Stromal cell of bone marrow (primary cell): ENCODE measurements at regions not wholly inside any gene's neighbourhood (a gene's known extent, or its start where the extent isn't known, plus 50 kb on each side); places are given as distances from the start of the nearest gene placed in this dataset.
"Not testable (repeated sequence)": the region's sequence is repeated elsewhere in the genome, so short reads cannot be mapped to it uniquely, and the experiment has no call there.

Experiments used
- DNase-seq: peaks from one replicate; pipeline ENCODE4 v3.0.0-alpha.2; 2012; ENCODE audit warnings: low read depth

DNA sequence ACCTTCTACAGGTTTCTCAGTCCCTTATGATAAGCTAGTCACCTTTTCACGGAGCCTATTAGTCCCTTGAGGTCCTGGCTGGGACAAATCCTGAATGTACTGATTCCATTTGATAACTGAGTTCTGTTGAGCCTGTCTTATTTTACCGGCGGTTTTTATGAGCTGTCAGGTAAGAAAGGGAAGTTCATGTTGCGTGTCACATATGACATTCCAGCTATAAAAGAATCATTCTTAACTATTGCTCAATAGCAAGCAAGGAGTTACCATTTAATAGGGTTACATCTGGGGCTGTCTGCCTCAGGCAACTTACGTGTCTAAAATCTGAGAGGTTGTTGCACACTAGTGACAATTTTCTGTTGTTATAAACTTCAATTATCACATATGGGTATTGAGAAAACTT lies 394.6 kb downstream of the TECRL start:
- DNase-seq = no peak

DNA sequence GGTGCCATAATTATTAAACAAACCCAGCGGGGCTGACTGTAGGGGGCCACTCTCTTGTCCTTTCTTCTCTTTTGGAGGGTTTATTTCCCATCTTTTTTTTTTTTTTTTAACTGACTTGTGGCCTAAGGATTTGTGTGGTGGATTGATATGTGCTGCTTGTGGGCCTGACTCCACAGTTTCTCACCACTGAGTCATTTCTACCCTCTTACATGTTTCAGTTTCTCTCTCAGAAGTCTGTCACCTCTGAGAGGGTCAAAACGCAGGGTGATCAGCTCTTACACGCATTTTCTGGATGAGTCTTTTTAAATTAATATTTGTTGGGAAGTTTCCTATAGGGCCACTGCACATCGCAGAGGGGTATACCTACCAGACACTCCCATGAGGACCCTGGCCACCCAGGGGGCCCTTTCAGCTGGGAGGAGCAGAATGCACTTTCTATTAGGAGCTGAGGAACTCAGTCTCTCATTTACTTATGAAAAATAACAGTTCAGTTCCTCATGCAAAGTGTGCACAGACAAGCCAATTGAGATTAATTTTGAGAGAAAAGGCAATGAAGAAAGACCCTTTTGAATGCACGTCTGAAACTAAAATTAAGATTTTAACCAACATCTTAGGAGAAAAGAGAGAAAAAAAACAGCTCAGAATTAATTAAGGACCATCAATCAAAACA lies 407.9 kb downstream of the TECRL start:
- no peak for DNase-seq

- DNase-seq = no peak
Observed at GRCh38 chr4:64000241-64000640, 409.0 kb downstream of the TECRL start.

DNA sequence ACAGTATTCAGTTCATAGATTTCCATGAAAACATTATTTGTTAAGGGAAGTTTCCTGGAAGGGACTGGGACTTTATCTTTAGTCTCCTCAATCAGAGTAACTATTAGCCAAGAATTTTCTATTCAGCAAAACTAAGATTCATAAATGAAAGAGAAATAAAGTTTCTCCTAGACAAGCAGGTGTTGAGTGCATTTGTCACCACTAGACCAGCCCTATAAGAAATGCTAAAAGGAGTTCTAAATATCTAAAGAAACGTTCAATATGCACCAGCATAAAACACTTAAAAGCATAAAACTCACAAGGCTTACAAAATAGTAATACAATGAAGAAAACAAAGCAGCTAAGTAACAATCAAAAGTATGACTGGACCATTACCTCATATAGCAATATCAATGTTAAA lies 423.0 kb downstream of the TECRL start:
- DNase-seq = no peak

- no peak for DNase-seq
Observed at GRCh38 chr4:63983224-63983623, 426.0 kb downstream of the TECRL start.

- no peak for DNase-seq
Observed at GRCh38 chr4:63965875-63966274, 443.4 kb downstream of the TECRL start.

DNA sequence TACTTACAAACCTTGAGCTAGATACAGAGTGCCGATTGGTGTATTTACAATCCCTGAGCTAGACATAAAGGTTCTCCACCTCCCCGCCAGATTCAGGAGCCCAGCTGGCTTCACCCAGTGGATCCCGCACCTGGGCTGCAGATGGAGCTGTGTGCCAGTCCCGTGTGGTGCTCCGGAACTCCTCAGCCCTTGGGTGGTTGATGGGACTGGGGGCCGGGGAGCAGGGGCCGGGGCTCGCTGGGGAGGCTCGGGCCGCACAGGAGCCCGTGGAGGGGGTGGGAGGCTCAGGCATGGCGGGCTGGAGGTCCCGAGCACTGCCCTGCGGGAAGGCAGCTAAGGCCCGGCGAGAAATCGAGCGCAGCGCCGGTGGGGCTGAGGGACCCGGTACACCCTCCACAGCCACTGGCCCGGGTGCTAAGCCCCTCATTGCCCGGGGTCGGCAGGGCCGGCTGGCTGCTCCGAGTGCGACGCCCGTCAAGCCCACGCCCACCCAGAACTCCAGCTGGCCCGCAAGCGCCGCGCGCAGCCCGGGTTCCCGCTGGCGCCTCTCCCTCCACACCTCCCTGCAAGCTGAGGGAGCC lies 466.5 kb downstream of the TECRL start:
- not testable (repeated sequence) for DNase-seq

GRCh38 chr4:63937961-63938360 lies 471.3 kb downstream of the TECRL start:
- DNase-seq = no peak

GRCh38 chr4:63922146-63922545 lies 487.1 kb downstream of the TECRL start:
- DNase-seq = no peak

GRCh38 chr4:63921561-63921960 lies 487.7 kb downstream of the TECRL start:
- no peak for DNase-seq

DNA sequence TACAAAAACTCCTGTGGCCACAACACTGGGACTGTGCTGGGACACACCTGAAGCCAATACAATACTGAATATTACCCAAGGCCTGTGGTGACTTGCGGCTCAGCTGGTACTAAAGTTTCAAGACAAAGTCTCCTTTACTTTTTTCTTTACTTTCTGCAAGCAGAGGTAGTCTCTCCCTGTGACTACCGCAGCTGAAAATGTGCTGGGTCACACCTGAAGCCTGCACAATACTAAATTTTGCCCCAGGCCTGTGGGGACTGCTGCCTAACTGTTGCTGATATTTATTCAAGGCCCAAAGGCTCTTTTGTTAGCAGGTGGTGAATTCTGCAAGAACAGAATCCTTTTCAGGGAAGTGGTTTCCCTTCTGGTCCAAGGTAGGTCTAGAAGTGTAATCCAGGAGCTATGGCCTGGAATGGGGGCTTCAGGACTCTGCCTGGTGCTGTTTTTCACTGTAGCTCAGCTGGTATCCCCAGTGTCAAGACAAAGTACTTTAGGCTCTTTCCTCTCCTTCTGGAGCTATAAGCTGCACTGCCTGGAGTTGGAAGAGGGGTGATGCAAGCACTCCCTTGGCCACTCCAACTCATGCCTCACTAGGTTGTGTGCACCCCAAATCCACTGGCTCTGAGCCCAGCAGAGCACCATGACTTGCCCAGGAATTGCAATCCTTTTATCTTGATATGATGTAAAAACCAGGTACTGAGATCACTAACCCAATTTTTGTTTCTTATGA lies 489.4 kb downstream of the TECRL start:
- no peak for DNase-seq

DNA sequence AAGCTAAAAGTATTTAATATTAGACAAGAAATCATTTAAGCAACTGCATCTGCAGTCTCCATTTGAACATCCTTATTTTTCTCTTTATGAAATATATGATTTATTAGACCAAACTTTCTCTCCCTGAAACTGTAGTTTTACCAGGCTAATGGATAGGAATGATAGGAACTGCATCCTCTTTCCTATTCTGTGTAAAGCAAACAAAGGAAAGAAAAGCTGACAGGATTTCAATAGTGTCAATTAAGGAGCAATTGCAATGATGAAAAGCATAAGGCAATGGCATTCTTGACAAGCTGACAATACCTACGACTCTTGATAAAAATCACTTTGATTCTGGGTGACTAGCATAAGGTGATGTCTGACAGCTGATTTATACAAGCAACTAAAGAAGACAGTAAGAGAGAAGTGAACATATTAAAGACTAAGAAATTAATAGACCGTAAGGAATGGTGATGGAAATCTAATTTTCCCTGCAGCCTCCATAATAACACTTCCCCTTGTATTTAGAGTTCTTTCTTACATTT lies 502.5 kb downstream of the TECRL start:
- DNase-seq = no peak

GRCh38 chr4:63904201-63904600 lies 505.0 kb downstream of the TECRL start:
- no peak for DNase-seq

- DNase-seq = no peak
Observed at GRCh38 chr4:63901304-63901703, 507.9 kb downstream of the TECRL start.

DNA sequence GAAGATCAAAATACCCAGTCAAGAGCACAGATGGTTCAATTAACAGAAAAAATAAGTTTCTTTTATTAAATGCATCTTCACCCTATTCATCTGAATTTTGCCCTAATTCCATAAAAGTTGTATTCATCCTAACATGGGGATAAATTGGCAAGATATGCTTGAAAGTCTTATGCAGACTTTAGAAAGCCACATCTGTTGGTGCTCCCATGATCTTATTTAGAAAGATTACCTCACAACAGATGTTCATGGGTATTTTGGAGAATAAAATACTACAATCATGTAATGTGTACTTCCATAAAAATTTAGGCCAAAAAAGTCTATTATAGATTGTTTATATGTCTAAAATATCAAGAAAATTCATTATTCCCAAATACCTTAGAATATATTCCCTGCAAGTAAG lies 510.3 kb downstream of the TECRL start:
- no peak for DNase-seq

DNA sequence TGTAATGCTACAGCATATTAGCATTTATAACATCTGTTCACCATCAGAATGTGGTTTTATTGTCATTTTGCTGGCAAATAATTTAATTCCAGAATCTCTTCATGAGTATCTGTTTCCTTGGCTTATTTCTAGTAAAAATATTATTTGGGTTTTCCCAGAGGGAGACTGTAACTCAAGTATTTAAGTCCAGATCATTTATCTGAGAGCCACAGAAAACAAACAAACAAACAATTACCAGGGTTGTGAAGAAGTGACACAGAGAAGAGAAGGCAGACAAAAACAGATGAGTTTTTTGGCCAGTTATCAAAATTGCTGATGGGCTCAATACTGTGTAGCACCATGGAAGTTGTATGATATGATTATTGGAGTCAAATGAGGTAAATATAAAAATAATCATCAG lies 515.1 kb downstream of the TECRL start:
- no peak for DNase-seq

DNA sequence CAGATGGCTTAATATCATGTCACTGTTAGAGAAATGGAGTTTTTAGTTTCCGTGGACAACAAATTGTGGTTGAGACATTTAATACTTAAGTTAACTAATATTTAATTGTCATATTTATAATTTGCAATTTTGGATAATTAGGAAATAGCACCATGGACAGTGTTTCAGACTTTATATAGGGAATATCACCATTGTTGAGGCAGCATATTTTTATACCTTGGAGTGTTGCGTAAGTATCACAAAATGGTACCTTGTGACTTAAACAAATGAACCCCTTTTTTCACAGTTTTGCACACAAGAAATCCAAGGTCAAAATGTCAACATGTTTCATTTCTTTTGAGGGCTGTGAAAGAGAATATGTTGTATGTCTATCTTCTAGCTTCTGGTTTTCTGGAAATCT lies 539.9 kb downstream of the TECRL start:
- DNase-seq = no peak

DNA sequence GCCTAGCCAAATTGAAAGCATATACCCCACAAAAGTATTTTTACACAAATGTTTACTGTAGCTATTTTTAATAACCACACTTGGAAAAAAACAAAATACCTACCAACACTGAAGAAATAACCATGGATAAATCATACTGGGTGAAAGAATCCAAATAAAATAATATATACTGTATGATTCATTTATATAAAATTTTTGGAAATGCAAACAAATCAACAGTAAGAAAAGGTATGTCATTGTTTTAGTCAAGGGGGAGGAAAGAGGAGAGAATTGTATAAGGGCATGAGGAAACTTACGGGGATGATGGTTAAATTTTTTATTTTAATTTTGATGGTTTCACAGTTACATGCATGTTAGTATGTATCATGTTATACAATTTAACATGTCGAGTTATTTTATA lies 557.8 kb downstream of the TECRL start:
- DNase-seq = no peak

GRCh38 chr4:63841266-63841665 lies 568.0 kb downstream of the TECRL start:
- no peak for DNase-seq

DNA sequence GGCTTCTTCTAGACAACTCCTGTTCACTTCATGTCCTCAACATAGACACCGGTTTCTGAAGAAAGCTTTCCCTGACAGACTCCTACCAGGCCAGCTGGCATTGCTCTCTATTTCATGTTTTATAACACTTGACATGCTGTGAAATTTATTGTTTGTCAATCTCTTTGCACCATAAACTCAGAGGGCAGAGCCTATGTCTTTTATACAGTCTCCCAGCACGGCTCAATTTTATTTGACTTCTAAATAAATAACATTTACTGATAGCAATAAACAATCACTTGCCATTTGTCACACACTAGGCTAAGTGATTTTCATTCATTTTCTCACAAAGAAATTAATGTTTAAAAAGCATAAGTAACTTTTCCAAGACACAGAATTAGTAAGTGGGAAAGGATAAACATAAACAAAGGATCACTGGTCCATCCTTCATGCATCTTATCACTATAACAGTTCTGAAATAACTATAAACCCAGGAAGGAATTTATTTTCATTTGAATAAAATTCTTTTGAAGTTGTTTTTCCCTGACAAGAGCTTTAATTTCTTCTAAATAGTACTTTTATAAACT lies 577.6 kb downstream of the TECRL start:
- DNase-seq = no peak

DNA sequence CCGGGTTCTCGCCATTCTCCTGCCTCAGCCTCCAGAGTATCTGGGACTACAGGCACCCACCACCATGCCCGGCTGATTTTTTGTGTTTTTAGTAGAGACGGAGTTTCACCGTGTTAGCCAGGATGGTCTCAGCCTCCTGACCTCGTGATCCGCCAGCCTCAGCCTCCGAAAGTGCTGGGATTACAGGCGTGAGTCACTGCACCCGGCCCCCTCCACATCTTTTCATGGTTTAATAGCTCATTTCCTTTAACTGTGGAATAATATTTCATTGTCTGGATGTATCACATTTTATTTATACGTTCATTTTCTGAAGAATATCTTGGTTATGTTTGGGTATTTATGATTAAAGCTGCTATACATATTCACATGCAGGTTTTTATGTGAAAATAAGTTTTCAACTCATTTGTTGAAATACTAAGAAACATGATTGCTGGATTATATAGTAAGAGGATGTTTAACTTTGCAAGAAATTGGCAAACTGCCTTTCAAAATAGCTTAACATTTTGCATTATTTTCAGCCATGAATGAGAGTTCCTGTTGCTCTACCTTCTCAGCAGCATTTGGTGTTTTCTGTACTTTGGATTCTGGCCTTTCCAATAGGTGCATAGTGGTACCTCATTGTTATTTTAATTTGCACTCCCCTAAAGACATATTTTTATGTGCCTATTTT lies 591.9 kb downstream of the TECRL start:
- no peak for DNase-seq

DNA sequence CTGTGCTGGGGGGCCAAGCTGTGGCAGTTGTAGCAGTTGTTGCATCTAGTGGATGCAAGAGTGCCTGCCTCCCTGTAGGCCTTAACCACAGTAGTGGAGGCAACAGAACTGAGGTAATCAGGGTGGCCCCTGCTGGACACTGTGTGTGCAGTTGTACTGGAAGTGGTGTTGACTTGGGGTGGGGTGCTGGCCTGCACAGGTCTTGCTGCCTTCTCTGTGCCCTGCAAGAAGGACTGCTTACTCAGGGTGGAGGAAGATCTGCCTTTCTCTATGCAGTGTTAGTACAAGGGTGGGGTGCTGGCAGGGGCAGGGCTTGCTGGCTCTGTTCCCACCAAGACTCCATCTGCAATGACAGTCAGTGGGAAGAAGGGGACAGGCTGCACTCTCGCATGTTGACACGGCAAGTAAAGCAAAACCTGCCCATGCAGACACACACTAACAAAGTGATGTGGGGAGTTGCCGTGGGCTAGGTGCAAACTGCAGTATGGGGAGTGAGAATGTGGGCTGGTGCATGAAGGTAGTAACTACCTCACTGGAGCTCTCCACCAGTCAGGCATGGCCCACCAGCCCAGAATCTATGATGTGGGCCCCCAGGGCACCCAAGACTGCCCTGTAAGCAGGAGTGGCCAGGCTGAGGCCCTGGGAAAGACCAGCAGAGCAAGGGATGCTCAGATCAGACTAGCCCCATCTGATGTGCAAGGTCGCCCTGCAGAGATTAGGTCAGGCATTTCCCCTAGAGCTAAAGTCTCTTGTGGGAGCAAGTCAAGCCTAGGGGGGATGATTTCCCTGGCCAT lies 594.9 kb downstream of the TECRL start:
- no peak for DNase-seq
